ENCODE measurements at regions not wholly inside any gene's neighbourhood (a gene's known extent, or its start where the extent isn't known, plus 50 kb on each side); places are given as distances from the start of the nearest gene placed in this dataset.

DNA sequence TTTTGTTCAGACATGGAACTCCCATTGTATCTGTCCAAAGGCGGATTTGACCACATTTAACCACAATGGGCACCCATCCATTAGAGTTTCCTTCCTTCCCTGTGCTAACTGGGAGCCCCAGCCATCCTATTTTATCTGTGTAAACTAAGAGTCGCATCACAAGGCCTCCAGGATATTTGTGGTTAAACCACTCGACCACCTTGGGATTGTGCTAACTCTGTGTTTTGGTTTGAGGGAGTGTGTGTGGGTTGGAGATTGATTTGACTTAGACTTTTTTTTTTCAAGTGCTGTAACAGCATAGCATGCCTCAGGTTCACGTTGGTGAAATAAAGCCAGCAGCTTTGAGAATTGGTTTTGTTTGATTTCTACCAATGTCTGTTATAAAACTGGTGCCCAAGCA lies 100.4 kb upstream of the TP63 start:
- ATAC-seq = no peak
- H3K4me3 ChIP-seq = no peak overlapping the region
- H3K4me1 ChIP-seq = no peaks in the 10 kb centered on the region
- H3K9me3 ChIP-seq = peaks cover 0 to 8% (median 0%) of the 10 kb centered on the region in 12 donors
- TF ChIP-seq CTCF (IDR thresholded peaks at IDR 0.05) = no peak
- no peak for TF ChIP-seq POLR2A (IDR thresholded peaks at IDR 0.05)
- intact Hi-C loops (cut with DNase I) = no loop called here
- no peaks in the 10 kb centered on the region for H3K36me3 ChIP-seq
- no peak for DNase-seq
- WGBS, 4 donors = 40 to 67% (median 61%) methylated on average over 4 of the region's 4 CpGs
- no peaks in the 10 kb centered on the region for H3K27me3 ChIP-seq
- no peak overlapping the region for H3K27ac ChIP-seq

GRCh38 chr3:189531271-189531670 lies 99.9 kb upstream of the TP63 start:
- DNase-seq = no peak
- intact Hi-C loops (cut with DNase I) = no loop called here
- WGBS, 4 donors = 65 to 96% (median 83%) methylated on average over 2 of the region's 2 CpGs
- H3K27me3 ChIP-seq = no peaks in the 10 kb centered on the region
- H3K4me1 ChIP-seq = no peaks in the 10 kb centered on the region
- no peak for ATAC-seq
- H3K36me3 ChIP-seq = no peaks in the 10 kb centered on the region
- H3K4me3 ChIP-seq = no peak overlapping the region
- H3K27ac ChIP-seq = no peak overlapping the region
- peaks cover 0 to 3% (median 0%) of the 10 kb centered on the region in 12 donors for H3K9me3 ChIP-seq
- no peak for TF ChIP-seq CTCF (IDR thresholded peaks at IDR 0.05)
- no peak for TF ChIP-seq POLR2A (IDR thresholded peaks at IDR 0.05)

GRCh38 chr3:189534531-189534930 lies 96.7 kb upstream of the TP63 start:
- H3K27ac ChIP-seq = no peak overlapping the region
- H3K36me3 ChIP-seq = no peaks in the 10 kb centered on the region
- DNase-seq = no peak
- no peak overlapping the region for H3K4me3 ChIP-seq
- H3K9me3 ChIP-seq = peaks cover 0 to 4% (median 0%) of the 10 kb centered on the region in 12 donors
- TF ChIP-seq CTCF (IDR thresholded peaks at IDR 0.05) = no peak
- no peak for TF ChIP-seq POLR2A (IDR thresholded peaks at IDR 0.05)
- no peak for ATAC-seq
- H3K27me3 ChIP-seq = no peaks in the 10 kb centered on the region
- 93 to 100% (median 97%) methylated on average over 2 of the region's 2 CpGs for WGBS, 4 donors
- no peaks in the 10 kb centered on the region for H3K4me1 ChIP-seq
- intact Hi-C loops (cut with DNase I) = no loop called here

DNA sequence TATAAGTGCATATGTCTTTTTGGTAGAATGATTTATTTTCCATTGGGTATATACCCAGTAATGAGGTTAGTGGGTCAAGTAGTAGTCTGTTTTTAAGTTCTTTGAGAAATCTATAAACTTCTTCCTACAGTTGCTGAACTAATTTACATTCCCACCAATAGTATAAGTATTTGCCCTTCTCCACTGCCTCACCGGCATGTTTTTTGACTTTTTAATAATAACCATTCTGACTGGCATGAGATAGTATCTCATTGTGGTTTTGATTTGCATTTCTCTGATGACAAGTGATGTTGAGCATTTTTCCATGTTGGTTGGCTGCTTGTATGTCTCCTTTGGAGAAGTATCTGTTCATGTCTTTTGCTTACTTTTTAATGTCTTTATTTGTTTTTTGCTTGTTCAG lies 94.1 kb upstream of the TP63 start:
- TF ChIP-seq CTCF (IDR thresholded peaks at IDR 0.05) (no peak), POLR2A (IDR thresholded peaks at IDR 0.05) (no peak)
- WGBS, 4 donors = 89 to 95% (median 93%) methylated on average over 1 of the region's 1 CpG
- H3K9me3 ChIP-seq = peaks cover 0 to 4% (median 0%) of the 10 kb centered on the region in 12 donors
- DNase-seq (no peak), ATAC-seq (no peak)
- no peaks in the 10 kb centered on the region for H3K36me3 ChIP-seq
- no peaks in the 10 kb centered on the region for H3K27me3 ChIP-seq
- no peak overlapping the region for H3K4me3 ChIP-seq
- intact Hi-C loops (cut with DNase I) = no loop called here
- no peaks in the 10 kb centered on the region for H3K4me1 ChIP-seq
- H3K27ac ChIP-seq = no peak overlapping the region

Data from heart left ventricle (tissue), 16 donors.